A673 (cell line): ENCODE measurements at regions not wholly inside any gene's neighbourhood (a gene's known extent, or its start where the extent isn't known, plus 50 kb on each side); places are given as distances from the start of the nearest gene placed in this dataset.

Experiments used
- CTCF ChIP-seq: fragments of 300-800, 200-600 bp; sonication (generic); conservative IDR thresholded peaks from 2 replicates; pipeline ENCODE4 v1.5.1; 2017; ENCODE audit warnings: low read depth, mild to moderate bottlenecking, antibody characterized with exemption, low read length, moderate library complexity, mixed read lengths
- EZH2 ChIP-seq: fragments of 200-600 bp; sonication (generic); IDR thresholded peaks from 2 replicates; pipeline ENCODE4 v1.6.1; 2017; ENCODE audit warnings: borderline replicate concordance, low read depth, mild to moderate bottlenecking, mixed read lengths, antibody characterized with exemption, low read length; ENCODE audit not compliant: poor library complexity, severe bottlenecking

- no peak for TF ChIP-seq CTCF
- no peak for TF ChIP-seq EZH2
Measured at GRCh38 chr2:76639171-76639680, 883.0 kb downstream of the LRRTM4 start.
